ENCODE measurements at regions not wholly inside any gene's neighbourhood (a gene's known extent, or its start where the extent isn't known, plus 50 kb on each side); places are given as distances from the start of the nearest gene placed in this dataset.

GRCh38 chr16:26795184-26795583 lies 271.5 kb upstream of the C16orf82 start:
- peaks cover 6% of the 10 kb centered on the region for H3K36me3 Mint-ChIP-seq (ENCODE audit: insufficient read depth, unreplicated experiment)
- CTCF ChIA-PET = interaction anchor here (0.7 kb wide), 1 partner anchor 1519 kb away, joined by 4 read pairs; no protein-coding TSS in a partner anchor
- DNase-seq (ENCODE audit: unreplicated experiment) = no peak
- BruUV-seq (replicated peaks) = no TSS peak
- H3K4me3 Mint-ChIP-seq (ENCODE audit: unreplicated experiment) = no peak overlapping the region
- H3K9me3 Mint-ChIP-seq (ENCODE audit: unreplicated experiment) = peaks cover 52% of the 10 kb centered on the region
- TF ChIP-seq CTCF (IDR thresholded peaks at IDR 0.05; ENCODE audit: unreplicated experiment) = no peak
- no peaks in the 10 kb centered on the region for H3K4me1 Mint-ChIP-seq (ENCODE audit: insufficient read depth, unreplicated experiment)
- no peak overlapping the region for H3K27ac Mint-ChIP-seq (ENCODE audit: low read depth, unreplicated experiment)
- intact Hi-C loops (cut with micrococcal nuclease) = no loop called here
- H3K27me3 Mint-ChIP-seq (ENCODE audit: insufficient read depth, unreplicated experiment) = no peaks in the 10 kb centered on the region
- POLR2A ChIA-PET = no interaction called here

GRCh38 chr16:26801628-26802027 lies 265.1 kb upstream of the C16orf82 start:
- BruUV-seq (replicated peaks) = no TSS peak
- CTCF ChIA-PET = no interaction called here
- H3K4me3 Mint-ChIP-seq (ENCODE audit: unreplicated experiment) = no peak overlapping the region
- DNase-seq (ENCODE audit: unreplicated experiment) = no peak
- H3K27me3 Mint-ChIP-seq (ENCODE audit: insufficient read depth, unreplicated experiment) = no peaks in the 10 kb centered on the region
- H3K9me3 Mint-ChIP-seq (ENCODE audit: unreplicated experiment) = peaks cover 56% of the 10 kb centered on the region
- TF ChIP-seq CTCF (IDR thresholded peaks at IDR 0.05; ENCODE audit: unreplicated experiment) = no peak
- H3K4me1 Mint-ChIP-seq (ENCODE audit: insufficient read depth, unreplicated experiment) = no peaks in the 10 kb centered on the region
- H3K36me3 Mint-ChIP-seq (ENCODE audit: insufficient read depth, unreplicated experiment) = peaks cover 6% of the 10 kb centered on the region
- POLR2A ChIA-PET = no interaction called here
- no peak overlapping the region for H3K27ac Mint-ChIP-seq (ENCODE audit: low read depth, unreplicated experiment)
- intact Hi-C loops (cut with micrococcal nuclease) = no loop called here

- no peak for TF ChIP-seq CTCF (IDR thresholded peaks at IDR 0.05; ENCODE audit: unreplicated experiment)
- BruUV-seq (replicated peaks) = no TSS peak
- CTCF ChIA-PET = no interaction called here
- DNase-seq (ENCODE audit: unreplicated experiment) = no peak
- POLR2A ChIA-PET = no interaction called here
- peaks cover 6% of the 10 kb centered on the region for H3K36me3 Mint-ChIP-seq (ENCODE audit: insufficient read depth, unreplicated experiment)
- H3K4me3 Mint-ChIP-seq (ENCODE audit: unreplicated experiment) = no peak overlapping the region
- no peaks in the 10 kb centered on the region for H3K27me3 Mint-ChIP-seq (ENCODE audit: insufficient read depth, unreplicated experiment)
- H3K9me3 Mint-ChIP-seq (ENCODE audit: unreplicated experiment) = peaks cover 56% of the 10 kb centered on the region
- no peak overlapping the region for H3K27ac Mint-ChIP-seq (ENCODE audit: low read depth, unreplicated experiment)
- H3K4me1 Mint-ChIP-seq (ENCODE audit: insufficient read depth, unreplicated experiment) = no peaks in the 10 kb centered on the region
- intact Hi-C loops (cut with micrococcal nuclease) = no loop called here
These were observed 264.3 kb upstream of the C16orf82 start for GRCh38 chr16:26802440-26802839.

GRCh38 chr16:26802965-26803364 lies 263.8 kb upstream of the C16orf82 start:
- H3K4me3 Mint-ChIP-seq (ENCODE audit: unreplicated experiment) = no peak overlapping the region
- TF ChIP-seq CTCF (IDR thresholded peaks at IDR 0.05; ENCODE audit: unreplicated experiment) = no peak
- peaks cover 56% of the 10 kb centered on the region for H3K9me3 Mint-ChIP-seq (ENCODE audit: unreplicated experiment)
- CTCF ChIA-PET = no interaction called here
- no peak for DNase-seq (ENCODE audit: unreplicated experiment)
- no peaks in the 10 kb centered on the region for H3K27me3 Mint-ChIP-seq (ENCODE audit: insufficient read depth, unreplicated experiment)
- H3K27ac Mint-ChIP-seq (ENCODE audit: low read depth, unreplicated experiment) = no peak overlapping the region
- intact Hi-C loops (cut with micrococcal nuclease) = no loop called here
- POLR2A ChIA-PET = no interaction called here
- BruUV-seq (replicated peaks) = no TSS peak
- peaks cover 6% of the 10 kb centered on the region for H3K36me3 Mint-ChIP-seq (ENCODE audit: insufficient read depth, unreplicated experiment)
- H3K4me1 Mint-ChIP-seq (ENCODE audit: insufficient read depth, unreplicated experiment) = no peaks in the 10 kb centered on the region

All from MCF 10A (cell line).